Naive thymus-derived CD8-positive, alpha-beta T cell (primary cell): ENCODE measurements at regions not wholly inside any gene's neighbourhood (a gene's known extent, or its start where the extent isn't known, plus 50 kb on each side); places are given as distances from the start of the nearest gene placed in this dataset.

Experiments used
- ATAC-seq, 2 donors: fragments of 150-1000 bp; cut with Tn5 transposase in 1 of 2; sonication (Bioruptor Pico), chemical (Tn5 transposase) in 1 of 2; 1 replicate in 1 of 2; 2 replicates in 1 of 2; pipeline ENCODE4 v1.10.0; 2021; ENCODE audit warnings: mild to moderate bottlenecking in 2 of 2, moderate library complexity in 2 of 2
- POLR2A ChIA-PET: fragments of 350-600 bp; sonication (Branson Sonifier 250); formaldehyde crosslinking; loops from one replicate; lab custom pipeline; 2021; ENCODE audit warnings: antibody characterized with exemption; lab: Charles Lee
- DNase-seq, 10 donors: peaks; one replicate each; pipeline versions ENCODE4 v3.0.0 to v3.0.0-alpha.2; 2020 to 2022
- H3K27ac Mint-ChIP-seq, 10 donors: one replicate each; pipeline ENCODE4 v1.8.0; 2020 to 2022; ENCODE audit warnings: mild to moderate bottlenecking in 10 of 10, mixed read lengths in 10 of 10, moderate library complexity in 4 of 10, inconsistent platforms in 1 of 10
- H3K27me3 Mint-ChIP-seq, 5 donors: one replicate each; pipeline ENCODE4 v1.8.0; 2021 to 2022; ENCODE audit warnings: mixed read lengths in 5 of 5
- H3K36me3 Mint-ChIP-seq, 3 donors: one replicate each; pipeline ENCODE4 v1.8.0; 2020 to 2022; ENCODE audit warnings: mixed read lengths in 3 of 3, mild to moderate bottlenecking in 2 of 3, inconsistent platforms in 1 of 3
- H3K4me1 Mint-ChIP-seq, 4 donors: one replicate each; pipeline ENCODE4 v1.8.0; 2021 to 2022; ENCODE audit warnings: mixed read lengths in 4 of 4
- H3K4me3 Mint-ChIP-seq, 10 donors: one replicate each; pipeline ENCODE4 v1.8.0; 2020 to 2022; ENCODE audit warnings: mild to moderate bottlenecking in 10 of 10, mixed read lengths in 10 of 10, moderate library complexity in 6 of 10, inconsistent platforms in 1 of 10
- H3K9me3 Mint-ChIP-seq, 9 donors: one replicate each; pipeline ENCODE4 v1.8.0; 2020 to 2022; ENCODE audit warnings: mixed read lengths in 9 of 9, mild to moderate bottlenecking in 3 of 9, inconsistent platforms in 1 of 9, moderate library complexity in 1 of 9

GRCh38 chr2:239611222-239611795 is 210.5 kb upstream of the HDAC4 start:
- no peaks in the 10 kb centered on the region for H3K36me3 Mint-ChIP-seq
- DNase-seq (no peak), ATAC-seq (no peak)
- H3K27me3 Mint-ChIP-seq, result peaks cover 0 to 16% (median 3%) of the 10 kb centered on the region in 5 donors
- H3K4me3 Mint-ChIP-seq, result no peak overlapping the region
- no peak overlapping the region for H3K27ac Mint-ChIP-seq
- peaks cover 0 to 2% (median 0%) of the 10 kb centered on the region in 9 donors for H3K9me3 Mint-ChIP-seq
- POLR2A ChIA-PET, result no interaction called here
- H3K4me1 Mint-ChIP-seq, result peaks cover 0 to 3% (median 0%) of the 10 kb centered on the region in 4 donors

GRCh38 chr2:239610457-239611221 is 209.8 kb upstream of the HDAC4 start:
- Mint-ChIP-seq H3K9me3 (no peaks in the 10 kb centered on the region), H3K36me3 (no peaks in the 10 kb centered on the region), H3K4me3 (no peak overlapping the region), H3K4me1 (peaks cover 0 to 7% (median 0%) of the 10 kb centered on the region in 4 donors), H3K27ac (no peak overlapping the region), H3K27me3 (peaks cover 2 to 20% (median 3%) of the 10 kb centered on the region in 5 donors)
- POLR2A ChIA-PET, result no interaction called here
- DNase-seq (no peak), ATAC-seq (no peak)

DNA sequence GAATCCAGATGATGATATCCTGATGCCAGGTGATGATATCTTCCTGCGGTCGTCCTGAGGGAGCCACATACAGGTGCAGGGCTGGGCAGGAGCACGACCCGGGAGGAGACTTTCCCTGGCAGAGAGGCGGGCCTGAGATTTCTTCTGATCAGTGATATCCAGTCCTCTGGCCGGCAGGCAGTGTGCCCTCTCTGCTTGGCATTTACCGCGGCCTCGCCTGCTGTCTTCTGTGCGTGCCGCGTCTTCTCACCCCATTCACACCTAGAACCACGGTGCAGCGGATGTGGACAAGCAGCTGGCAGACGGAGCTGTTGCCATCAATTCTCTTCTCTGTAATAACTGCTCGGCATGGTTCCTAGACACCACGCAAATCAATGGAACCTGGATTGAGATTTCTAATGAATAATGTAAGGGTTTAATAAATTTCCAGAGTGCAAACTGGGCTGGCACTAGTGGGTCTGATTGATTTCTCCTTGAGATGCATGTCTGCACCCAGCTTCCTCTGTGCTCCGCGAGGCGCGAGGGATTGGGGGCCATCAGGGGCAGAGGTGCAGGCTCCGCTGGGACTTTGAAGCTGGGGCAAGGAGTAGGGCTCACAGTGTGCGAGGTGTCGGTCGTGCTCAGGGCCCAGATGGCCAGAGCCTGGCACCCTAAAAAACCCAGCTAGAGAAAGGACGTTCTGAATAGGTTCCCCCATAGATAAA is 208.9 kb upstream of the HDAC4 start:
- Mint-ChIP-seq H3K4me3 (peak overlapping the region in 1 of 10 donors; percentile 2), H3K9me3 (no peaks in the 10 kb centered on the region), H3K36me3 (no peaks in the 10 kb centered on the region), H3K4me1 (peaks cover 0 to 8% (median 0%) of the 10 kb centered on the region in 4 donors), H3K27ac (no peak overlapping the region), H3K27me3 (peaks cover 3 to 20% (median 3%) of the 10 kb centered on the region in 5 donors)
- ATAC-seq (no peak), DNase-seq (peak in 1 of 10 donors; percentile 41)
- POLR2A ChIA-PET, result no interaction called here

DNA sequence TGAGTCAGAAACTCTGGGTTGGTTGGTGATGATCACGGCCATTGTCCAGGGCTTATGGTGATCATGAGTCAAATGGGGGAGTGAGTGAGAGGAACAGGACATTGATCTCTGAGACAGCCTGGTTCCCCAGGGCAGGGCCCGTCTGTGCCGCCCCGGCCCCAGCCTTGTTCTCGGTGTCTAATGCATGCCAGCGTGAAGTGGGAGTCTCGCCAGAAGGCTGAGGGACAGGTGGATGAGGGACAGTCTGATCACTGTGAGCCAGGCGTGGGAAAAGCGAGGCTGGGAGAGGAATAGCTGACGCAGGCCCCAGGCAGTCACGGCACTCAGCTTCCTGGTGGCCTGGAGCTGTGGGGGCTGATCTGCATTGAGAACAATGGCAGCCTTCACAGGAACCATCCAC is 208.3 kb upstream of the HDAC4 start:
- Mint-ChIP-seq H3K36me3 (no peaks in the 10 kb centered on the region), H3K9me3 (no peaks in the 10 kb centered on the region), H3K27ac (no peak overlapping the region), H3K4me1 (peaks cover 0 to 8% (median 0%) of the 10 kb centered on the region in 4 donors), H3K27me3 (peaks cover 3 to 20% (median 3%) of the 10 kb centered on the region in 5 donors), H3K4me3 (peak overlapping the region in 1 of 10 donors; percentile 20)
- POLR2A ChIA-PET, result no interaction called here
- DNase-seq (no peak), ATAC-seq (no peak)

- no peaks in the 10 kb centered on the region for H3K36me3 Mint-ChIP-seq
- H3K27me3 Mint-ChIP-seq, result peaks cover 3 to 20% (median 3%) of the 10 kb centered on the region in 5 donors
- H3K4me3 Mint-ChIP-seq, result no peak overlapping the region
- H3K27ac Mint-ChIP-seq, result no peak overlapping the region
- ATAC-seq (no peak), DNase-seq (no peak)
- no peaks in the 10 kb centered on the region for H3K9me3 Mint-ChIP-seq
- peaks cover 0 to 9% (median 0%) of the 10 kb centered on the region in 4 donors for H3K4me1 Mint-ChIP-seq
- POLR2A ChIA-PET, result no interaction called here
Measured at GRCh38 chr2:239608723-239609122, 207.9 kb upstream of the HDAC4 start.

GRCh38 chr2:239608260-239608659 is 207.4 kb upstream of the HDAC4 start:
- POLR2A ChIA-PET, result no interaction called here
- no peak for ATAC-seq
- Mint-ChIP-seq H3K9me3 (no peaks in the 10 kb centered on the region), H3K4me1 (peaks cover 0 to 12% (median 0%) of the 10 kb centered on the region in 4 donors), H3K36me3 (no peaks in the 10 kb centered on the region), H3K27me3 (peaks cover 3 to 20% (median 3%) of the 10 kb centered on the region in 5 donors), H3K27ac (no peak overlapping the region), H3K4me3 (no peak overlapping the region)
- DNase-seq, result no peak

DNA sequence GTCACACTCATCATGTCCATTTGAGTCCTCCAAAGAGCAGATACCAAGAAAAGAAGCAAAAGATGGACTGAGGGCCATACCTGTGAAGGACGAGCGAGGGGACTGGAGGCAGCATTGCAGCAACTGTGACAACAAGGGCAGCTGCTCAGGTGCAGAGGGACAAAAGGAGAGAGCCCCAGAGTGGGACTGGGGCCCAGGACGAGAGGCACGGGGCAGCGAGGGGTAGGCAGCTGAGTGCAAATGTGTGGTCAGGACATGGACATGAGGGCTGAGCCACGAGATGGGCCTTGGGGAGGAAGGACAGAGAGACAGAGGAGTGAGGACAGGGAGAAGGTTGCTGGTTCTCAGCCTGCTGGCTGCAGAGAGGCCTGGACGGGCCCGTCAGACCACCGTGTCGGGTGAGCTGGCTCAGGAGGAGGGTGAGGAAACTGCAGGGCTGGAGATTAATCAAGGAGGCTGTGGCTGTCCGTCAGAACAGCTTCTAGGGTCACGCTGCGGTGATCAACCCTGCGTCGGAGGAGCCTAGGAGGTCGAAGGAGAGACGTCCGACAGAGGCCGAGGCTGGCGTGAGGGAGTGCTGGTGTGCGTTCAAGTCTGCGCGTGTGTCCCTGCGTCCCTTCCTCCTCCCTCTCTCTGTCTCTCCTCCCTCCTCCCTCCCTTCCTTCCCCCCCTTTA is 206.8 kb upstream of the HDAC4 start:
- DNase-seq, result no peak

DNA sequence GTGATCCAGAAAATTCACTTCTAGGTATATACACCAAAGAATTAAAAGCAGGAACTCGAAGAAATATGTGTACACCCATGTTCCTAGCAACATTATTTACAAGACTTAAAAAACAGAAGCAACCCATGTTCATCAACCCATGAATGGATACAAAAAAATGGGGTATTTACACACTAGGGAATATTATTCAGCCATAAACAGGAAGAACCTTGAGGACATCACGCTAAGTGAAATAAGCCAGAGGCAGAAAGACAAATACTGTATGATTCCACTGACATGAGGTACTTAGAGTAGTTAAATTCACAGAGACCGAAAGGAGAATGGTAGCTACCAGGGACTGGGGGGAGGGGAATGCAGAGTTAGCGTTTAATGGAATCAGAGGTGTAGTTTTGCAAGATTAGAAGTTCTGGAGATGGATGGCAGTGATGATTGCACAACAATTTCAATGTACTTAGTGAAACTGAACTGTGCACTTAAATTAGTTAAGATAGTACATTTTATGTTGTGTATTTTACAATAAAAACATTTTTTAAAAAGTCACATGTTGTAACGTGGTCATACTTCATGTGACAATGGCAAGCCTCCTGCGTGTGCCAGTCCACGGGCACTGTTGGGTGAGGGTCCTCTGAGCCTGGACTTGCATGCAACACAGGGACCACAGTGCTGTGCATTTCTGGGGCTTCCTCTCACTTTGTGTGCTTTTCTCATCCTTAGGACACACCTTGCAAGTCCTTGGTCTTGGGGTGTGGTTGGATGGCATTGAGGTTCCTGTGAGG is 206.1 kb upstream of the HDAC4 start:
- POLR2A ChIA-PET, result no interaction called here
- peaks cover 0 to 20% (median 2%) of the 10 kb centered on the region in 4 donors for H3K4me1 Mint-ChIP-seq
- no peaks in the 10 kb centered on the region for H3K9me3 Mint-ChIP-seq
- H3K27me3 Mint-ChIP-seq, result peaks cover 3 to 20% (median 3%) of the 10 kb centered on the region in 5 donors
- DNase-seq (no peak), ATAC-seq (no peak)
- H3K4me3 Mint-ChIP-seq, result no peak overlapping the region
- no peaks in the 10 kb centered on the region for H3K36me3 Mint-ChIP-seq
- H3K27ac Mint-ChIP-seq, result no peak overlapping the region

More for the DNA sequence above, 206.8 kb upstream of the HDAC4 start:
- Mint-ChIP-seq H3K4me1 (peaks cover 0 to 15% (median 0%) of the 10 kb centered on the region in 4 donors), H3K36me3 (no peaks in the 10 kb centered on the region), H3K9me3 (no peaks in the 10 kb centered on the region), H3K27ac (peak overlapping the region in 1 of 10 donors; percentile 34), H3K27me3 (peaks cover 3 to 20% (median 3%) of the 10 kb centered on the region in 5 donors), H3K4me3 (no peak overlapping the region)
- POLR2A ChIA-PET, result no interaction called here
- ATAC-seq, result no peak

DNA sequence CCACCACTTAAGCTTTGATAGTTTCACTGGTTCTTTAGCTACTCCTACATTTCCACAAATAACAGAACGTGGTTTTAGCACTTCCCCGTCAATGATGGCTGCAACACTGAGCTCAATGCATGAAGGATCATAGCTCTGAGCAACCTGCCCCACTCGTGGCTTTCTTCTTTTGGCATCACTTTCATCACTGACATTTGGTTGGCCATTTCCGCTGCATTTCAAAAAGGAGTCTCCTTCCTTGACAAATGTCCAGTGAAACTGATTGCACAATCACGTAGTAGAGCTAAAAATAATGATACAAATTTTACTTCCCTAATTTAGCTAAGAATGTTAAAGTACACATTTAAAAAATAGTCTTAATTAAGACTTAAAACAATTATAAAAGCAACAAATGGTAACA is 205.2 kb upstream of the HDAC4 start:
- Mint-ChIP-seq H3K27ac (no peak overlapping the region), H3K4me3 (no peak overlapping the region)
- no peak for ATAC-seq

DNA sequence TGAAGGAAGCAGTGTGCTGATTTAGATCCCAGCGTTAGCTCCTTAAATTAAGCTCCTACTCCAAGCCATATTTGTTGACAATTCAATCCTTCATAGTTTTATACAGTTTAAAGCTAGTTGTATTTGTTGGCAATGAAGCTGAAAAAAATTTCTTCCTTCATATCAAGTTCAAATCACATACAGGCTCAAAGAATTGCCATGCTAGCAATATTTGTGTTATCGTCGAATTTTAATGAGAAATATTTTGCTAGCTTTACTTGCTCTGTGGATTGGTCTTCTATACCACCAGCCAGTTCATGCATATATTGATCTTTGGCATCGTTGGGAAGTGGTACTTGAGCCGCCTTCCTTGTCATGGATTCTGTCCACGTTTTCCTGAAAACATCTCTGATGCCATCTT is 204.6 kb upstream of the HDAC4 start:
- Mint-ChIP-seq H3K27ac (no peak overlapping the region), H3K27me3 (peaks cover 3 to 20% (median 3%) of the 10 kb centered on the region in 5 donors), H3K9me3 (no peaks in the 10 kb centered on the region), H3K36me3 (no peaks in the 10 kb centered on the region), H3K4me1 (peaks cover 0 to 24% (median 2%) of the 10 kb centered on the region in 4 donors), H3K4me3 (no peak overlapping the region)
- DNase-seq, result no peak
- no peak for ATAC-seq
- POLR2A ChIA-PET, result no interaction called here

More for the DNA sequence above, 205.2 kb upstream of the HDAC4 start:
- H3K9me3 Mint-ChIP-seq, result no peaks in the 10 kb centered on the region
- POLR2A ChIA-PET, result no interaction called here
- H3K36me3 Mint-ChIP-seq, result no peaks in the 10 kb centered on the region
- no peak for DNase-seq
- peaks cover 0 to 24% (median 2%) of the 10 kb centered on the region in 4 donors for H3K4me1 Mint-ChIP-seq
- peaks cover 3 to 20% (median 3%) of the 10 kb centered on the region in 5 donors for H3K27me3 Mint-ChIP-seq

GRCh38 chr2:239604861-239605260 is 204.0 kb upstream of the HDAC4 start:
- H3K9me3 Mint-ChIP-seq, result no peaks in the 10 kb centered on the region
- H3K27ac Mint-ChIP-seq, result no peak overlapping the region
- no peaks in the 10 kb centered on the region for H3K36me3 Mint-ChIP-seq
- DNase-seq, result no peak
- peaks cover 0 to 22% (median 2%) of the 10 kb centered on the region in 4 donors for H3K4me1 Mint-ChIP-seq
- no peak overlapping the region for H3K4me3 Mint-ChIP-seq
- peaks cover 3 to 20% (median 3%) of the 10 kb centered on the region in 5 donors for H3K27me3 Mint-ChIP-seq
- POLR2A ChIA-PET, result no interaction called here
- ATAC-seq, result no peak
